HepG2 (cell line): ENCODE measurements at regions not wholly inside any gene's neighbourhood (a gene's known extent, or its start where the extent isn't known, plus 50 kb on each side); places are given as distances from the start of the nearest gene placed in this dataset.

Source experiments
- ATAC-seq: fragments of 200-7000 bp; cut with Tn5 transposase; 3 replicates; pipeline ENCODE4 v1.9.1; 2020; ENCODE audit warnings: mild to moderate bottlenecking, moderate library complexity
- BruUV-seq: library from RNA; stranded (reverse); fragments of 400-500 nt; replicated peaks from 2 replicates; lab custom pipeline; 2021; lab: Mats Ljungman, UMichigan
- CTCF ChIA-PET: fragments of 300-600 bp; formaldehyde crosslinking; extraction: SDS; loops from one replicate; lab custom pipeline; 2021; ENCODE audit warnings: low total read pairs, inconsistent platforms, low intra/inter-chr PET ratio; lab: Yijun Ruan, JAX
- POLR2A ChIA-PET: fragments of 350-600 bp; sonication (Branson Sonifier 250); formaldehyde crosslinking; loops from one replicate; lab custom pipeline; 2020; ENCODE audit warnings: antibody characterized with exemption, inconsistent platforms; lab: Yijun Ruan, JAX
- DNase-seq: peaks from one replicate; pipeline ENCODE4 v3.0.0-alpha.2; 2015; ENCODE audit warnings: low spot score
- FAIRE-seq: peaks from 3 replicates; lab custom pipeline; 2011; peaks lifted over from hg19 to GRCh38; lab: Jason Lieb, UNC
- H2AFZ ChIP-seq: one replicate; pipeline ENCODE4 v1.6.1; 2011; ENCODE audit warnings: low read length, inconsistent platforms
- H3K27ac ChIP-seq: fragments of 300-600 bp; 3 replicates; pipeline ENCODE4 v1.8.0; 2011; ENCODE audit warnings: mixed run types, mild to moderate bottlenecking, mixed read lengths, low read length, inconsistent platforms; ENCODE audit not compliant: insufficient read depth; ENCODE audit errors: extremely low read length
- H3K27me3 ChIP-seq, 2 experiments: fragments of 200-600 bp in 1 of 2; 2 replicates in 1 of 2; 3 replicates in 1 of 2; pipeline versions ENCODE4 v1.6.0 to v1.8.0; 2011; ENCODE audit warnings: low read length in 2 of 2, mild to moderate bottlenecking in 2 of 2, moderate library complexity in 2 of 2, inconsistent platforms in 1 of 2; ENCODE audit not compliant: insufficient read depth in 2 of 2, control insufficient read depth in 1 of 2
- H3K36me3 ChIP-seq, 2 experiments: fragments of 200-600 bp in 1 of 2; replicated peaks in 1 of 2; 2 replicates in 1 of 2; 3 replicates in 1 of 2; pipeline versions ENCODE4 v1.5.1 to v1.8.0; 2011; ENCODE audit warnings: low read length in 2 of 2, inconsistent platforms in 1 of 2; ENCODE audit not compliant: insufficient read depth in 2 of 2, control insufficient read depth in 1 of 2
- H3K4me1 ChIP-seq: 2 replicates; pipeline ENCODE4 v1.5.1; 2012; ENCODE audit warnings: low read length, inconsistent platforms; ENCODE audit not compliant: insufficient read depth
- H3K4me2 ChIP-seq: 2 replicates; pipeline ENCODE4 v1.6.0; 2011; ENCODE audit warnings: low read depth, low read length, inconsistent platforms
- H3K4me3 ChIP-seq, 3 experiments: fragments of 200-600 bp in 1 of 3; sonication (generic), shearing (Covaris generic) in 1 of 3; replicated peaks in 1 of 3; 2 replicates each; pipeline ENCODE4 v1.5.1; 2011 to 2016; ENCODE audit warnings: low read length in 3 of 3, inconsistent platforms in 2 of 3, low read depth in 2 of 3, mild to moderate bottlenecking in 2 of 3, control low read depth in 1 of 3, mixed read lengths in 1 of 3; ENCODE audit not compliant: insufficient read depth in 1 of 3
- H3K79me2 ChIP-seq: one replicate; pipeline ENCODE4 v1.6.1; 2011; ENCODE audit warnings: low read length, inconsistent platforms; ENCODE audit not compliant: insufficient read depth
- H3K9ac ChIP-seq: 2 replicates; pipeline ENCODE4 v1.6.0; 2011; ENCODE audit warnings: mild to moderate bottlenecking, low read depth, low read length, inconsistent platforms; ENCODE audit not compliant: insufficient read depth
- H3K9me3 ChIP-seq: 2 replicates; pipeline ENCODE4 v1.5.1; 2012; ENCODE audit warnings: mild to moderate bottlenecking, low read length
- H4K20me1 ChIP-seq: 2 replicates; pipeline ENCODE4 v1.6.0; 2011; ENCODE audit warnings: inconsistent platforms, mild to moderate bottlenecking, low read length, moderate library complexity; ENCODE audit not compliant: insufficient read depth
- MYNN ChIP-seq: sonication (generic); formaldehyde crosslinking; IDR thresholded peaks from 2 replicates; pipeline ENCODE4 v1.4.0; 2020; ENCODE audit warnings: mild to moderate bottlenecking, low read depth, missing genetic modification reagents
- RBM22 ChIP-seq: fragments of 200-400 bp; formaldehyde crosslinking; optimal IDR thresholded peaks from 2 replicates; pipeline ENCODE3; 2017; ENCODE audit warnings: mild to moderate bottlenecking, low read length, moderate library complexity
- RERE ChIP-seq: IDR thresholded peaks from 2 replicates; pipeline ENCODE4 v1.6.1; 2016; ENCODE audit warnings: low read depth, missing genetic modification reagents, missing compliant biosample characterization
- SMAD3 ChIP-seq: sonication (generic); formaldehyde crosslinking; IDR thresholded peaks from 2 replicates; pipeline ENCODE4 v1.4.0; 2020; ENCODE audit warnings: missing genetic modification reagents
- THAP7 ChIP-seq: sonication (generic); formaldehyde crosslinking; IDR thresholded peaks from 2 replicates; pipeline ENCODE4 v1.8.1; 2023; ENCODE audit warnings: mild to moderate bottlenecking, missing genetic modification reagents
- WIZ ChIP-seq: sonication (generic); formaldehyde crosslinking; IDR thresholded peaks from 2 replicates; pipeline ENCODE4 v1.5.1; 2020; ENCODE audit warnings: mild to moderate bottlenecking, missing genetic modification reagents
- ZBTB1 ChIP-seq: sonication (generic); formaldehyde crosslinking; IDR thresholded peaks from 2 replicates; pipeline ENCODE4 v1.4.0; 2020; ENCODE audit warnings: missing genetic modification reagents, borderline replicate concordance
- ZNF512 ChIP-seq: sonication (generic); formaldehyde crosslinking; IDR thresholded peaks from 2 replicates; pipeline ENCODE4 v1.4.0; 2020; ENCODE audit warnings: mild to moderate bottlenecking, missing genetic modification reagents
- ZNF672 ChIP-seq: sonication (generic); formaldehyde crosslinking; IDR thresholded peaks from 2 replicates; pipeline ENCODE4 v1.8.1; 2022; ENCODE audit warnings: missing genetic modification reagents
- ZNF790 ChIP-seq: sonication (generic); formaldehyde crosslinking; IDR thresholded peaks from 2 replicates; pipeline ENCODE4 v1.8.0; 2022; ENCODE audit warnings: missing genetic modification reagents, mild to moderate bottlenecking, borderline replicate concordance
- WGBS: methylation state at CpG from one replicate; pipeline ENCODE4 v1.1.6; 2017; ENCODE audit warnings: low lambda C conversion rate; 5-methylcytosine and 5-hydroxymethylcytosine counted together
- in situ Hi-C: cut with HindIII; loops from 2 replicates; pipeline ENCODE4 v1.10.0; 2017; ENCODE audit warnings: low pct_unique_long_range_greater_than_20kb; ENCODE audit not compliant: extremely low pct_ligation_motif_present
- intact Hi-C: fragments of 100-400 bp; cut with micrococcal nuclease; formaldehyde crosslinking; loops from one replicate; pipeline ENCODE4 v1.10.0; 2022; ENCODE audit not compliant: unreplicated experiment

GRCh38 chr9:87086221-87086818 is 139.0 kb upstream of the GAS1 start:
- peaks cover 0 to 11% of the 10 kb centered on the region in 2 experiments; a peak in 1 of 5 replicates for H3K27me3 ChIP-seq
- ChIA-PET CTCF (no interaction called here), POLR2A (no interaction called here)
- no peak overlapping the region for H3K27ac ChIP-seq
- H4K20me1 ChIP-seq: no peaks in the 10 kb centered on the region
- WGBS: 22% methylated on average over 8 of the region's 8 CpGs
- no peak overlapping the region for H3K4me2 ChIP-seq
- ATAC-seq: no peak
- in situ Hi-C loops: no loop called here
- no peak overlapping the region for H3K9ac ChIP-seq
- H3K4me3 ChIP-seq: no peak overlapping the region
- TF ChIP-seq ZNF790 (CRISPR knock-in tag): no peak
- TF ChIP-seq WIZ (CRISPR knock-in tag): no peak
- TF ChIP-seq MYNN: no peak
- TF ChIP-seq ZNF512: no peak
- TF ChIP-seq RERE (CRISPR knock-in tag): no peak
- TF ChIP-seq THAP7: no peak
- no peak for TF ChIP-seq ZNF672 (CRISPR knock-in tag)
- no peak for TF ChIP-seq ZBTB1 (CRISPR knock-in tag)
- TF ChIP-seq RBM22: no peak
- TF ChIP-seq SMAD3 (CRISPR knock-in tag): no peak
- no peaks in the 10 kb centered on the region for H3K79me2 ChIP-seq
- intact Hi-C loops: no loop called here
- no peaks in the 10 kb centered on the region for H3K9me3 ChIP-seq
- BruUV-seq: no TSS peak
- DNase-seq: no peak
- FAIRE-seq: no peak
- H2AFZ ChIP-seq: no peak overlapping the region
- H3K4me1 ChIP-seq: no peaks in the 10 kb centered on the region
- H3K36me3 ChIP-seq: no peaks in the 10 kb centered on the region
